Activated naive CD4-positive, alpha-beta T cell treated with anti-CD3 and anti-CD28 coated beads, Interleukin-2, amount 50 U/mL, for 24 hours (primary cell): ENCODE measurements at regions not wholly inside any gene's neighbourhood (a gene's known extent, or its start where the extent isn't known, plus 50 kb on each side); places are given as distances from the start of the nearest gene placed in this dataset.
"Not testable (repeated sequence)": the region's sequence is repeated elsewhere in the genome, so short reads cannot be mapped to it uniquely, and the experiment has no call there.

Experiments used
- H3K27ac Mint-ChIP-seq: one replicate; pipeline ENCODE4 v1.8.0; 2021; ENCODE audit warnings: mild to moderate bottlenecking, mixed read lengths
- H3K27me3 Mint-ChIP-seq: one replicate; pipeline ENCODE4 v1.8.0; 2021; ENCODE audit warnings: mixed read lengths
- H3K36me3 Mint-ChIP-seq: one replicate; pipeline ENCODE4 v1.8.0; 2021; ENCODE audit warnings: mixed read lengths
- H3K4me1 Mint-ChIP-seq: one replicate; pipeline ENCODE4 v1.8.0; 2021; ENCODE audit warnings: mixed read lengths
- H3K4me3 Mint-ChIP-seq: one replicate; pipeline ENCODE4 v1.8.0; 2021; ENCODE audit warnings: mild to moderate bottlenecking, mixed read lengths
- H3K9me3 Mint-ChIP-seq: one replicate; pipeline ENCODE4 v1.8.0; 2021; ENCODE audit warnings: mixed read lengths

DNA sequence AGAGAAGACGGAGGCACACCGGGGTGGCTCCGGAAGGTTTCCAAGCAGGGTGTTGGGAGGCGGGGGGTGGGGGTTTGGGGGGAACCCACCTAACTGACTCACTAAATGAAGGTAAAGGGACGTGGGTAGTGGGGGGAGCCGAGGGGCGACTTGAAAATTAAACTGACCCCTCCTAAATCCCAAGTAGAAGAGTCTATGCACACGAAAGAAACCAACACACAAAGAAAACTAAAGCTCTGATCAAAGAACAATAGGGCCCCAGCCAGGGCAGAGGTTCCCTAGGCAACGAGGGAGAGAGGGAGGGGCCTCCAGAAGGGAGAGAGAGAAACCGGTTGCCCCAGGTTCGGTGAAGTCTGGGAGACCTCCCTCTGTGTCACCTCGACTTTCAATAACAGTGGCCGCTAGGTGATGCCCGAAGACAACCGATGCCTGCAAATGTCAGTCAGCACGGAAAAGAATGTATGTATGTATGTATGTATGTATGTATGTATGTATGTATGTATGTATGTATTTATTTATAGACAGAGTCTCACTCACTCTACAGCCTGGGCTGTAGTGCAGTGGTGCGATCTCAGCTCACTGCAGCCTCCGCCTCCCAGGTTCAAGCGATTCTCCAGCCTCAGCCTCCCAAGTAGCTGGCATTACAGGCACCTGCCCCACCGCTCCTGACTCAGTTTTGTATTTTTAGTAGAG, 106.7 kb upstream of the ANKRD30BL start:
- H3K4me1 Mint-ChIP-seq, H3K9me3 Mint-ChIP-seq, H3K36me3 Mint-ChIP-seq, H3K27ac Mint-ChIP-seq, H3K27me3 Mint-ChIP-seq: not testable (repeated sequence)
- peak overlapping the region; percentile 49 for H3K4me3 Mint-ChIP-seq

GRCh38 chr2:132268977-132269523, 107.3 kb upstream of the ANKRD30BL start:
- Mint-ChIP-seq H3K4me1 (no peaks in the 10 kb centered on the region), H3K9me3 (no peaks in the 10 kb centered on the region), H3K4me3 (no peak overlapping the region), H3K27ac (no peak overlapping the region), H3K27me3 (peaks cover 1% of the 10 kb centered on the region), H3K36me3 (no peaks in the 10 kb centered on the region)

GRCh38 chr2:132270255-132270654, 108.5 kb upstream of the ANKRD30BL start:
- no peak overlapping the region for H3K27ac Mint-ChIP-seq
- H3K4me3 Mint-ChIP-seq, result no peak overlapping the region
- H3K9me3 Mint-ChIP-seq, result no peaks in the 10 kb centered on the region
- H3K4me1 Mint-ChIP-seq, result no peaks in the 10 kb centered on the region
- H3K27me3 Mint-ChIP-seq, result peaks cover 3% of the 10 kb centered on the region
- H3K36me3 Mint-ChIP-seq, result no peaks in the 10 kb centered on the region

- H3K27ac Mint-ChIP-seq, result no peak overlapping the region
- H3K4me3 Mint-ChIP-seq, result no peak overlapping the region
- H3K27me3 Mint-ChIP-seq, result peaks cover 3% of the 10 kb centered on the region
- no peaks in the 10 kb centered on the region for H3K9me3 Mint-ChIP-seq
- H3K4me1 Mint-ChIP-seq, result no peaks in the 10 kb centered on the region
- H3K36me3 Mint-ChIP-seq, result no peaks in the 10 kb centered on the region
Measured at GRCh38 chr2:132270981-132271546, 109.3 kb upstream of the ANKRD30BL start.

DNA sequence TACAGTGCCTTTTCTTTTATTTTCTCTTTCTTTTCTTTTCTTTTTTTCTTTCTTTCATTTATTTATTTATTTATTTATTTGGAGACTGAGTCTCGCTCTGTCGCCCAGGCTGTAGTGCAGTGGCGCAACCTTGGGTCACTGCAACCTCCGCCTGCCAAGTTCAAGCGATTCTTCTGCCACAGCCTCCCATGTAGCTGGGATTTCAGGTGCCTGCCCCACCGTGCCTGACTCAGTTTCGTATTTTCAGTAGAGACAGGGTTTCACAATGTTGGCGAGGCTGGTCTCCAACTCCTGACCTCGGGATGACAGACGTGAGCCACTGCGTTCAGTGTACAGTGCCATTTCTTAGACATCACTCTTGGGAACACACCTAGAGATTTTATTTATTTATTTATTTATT, 110.0 kb upstream of the ANKRD30BL start:
- H3K4me1 Mint-ChIP-seq, H3K27me3 Mint-ChIP-seq, H3K27ac Mint-ChIP-seq, H3K36me3 Mint-ChIP-seq, H3K4me3 Mint-ChIP-seq, H3K9me3 Mint-ChIP-seq: not testable (repeated sequence)

- Mint-ChIP-seq H3K27ac (no peak overlapping the region), H3K4me3 (no peak overlapping the region), H3K9me3 (peaks cover under 1% of the 10 kb centered on the region), H3K36me3 (no peaks in the 10 kb centered on the region), H3K27me3 (peaks cover 3% of the 10 kb centered on the region), H3K4me1 (no peaks in the 10 kb centered on the region)
Measured at GRCh38 chr2:132272713-132273112, 111.0 kb upstream of the ANKRD30BL start.

- not testable (repeated sequence) for H3K27me3 Mint-ChIP-seq, H3K4me3 Mint-ChIP-seq, H3K9me3 Mint-ChIP-seq, H3K27ac Mint-ChIP-seq, H3K4me1 Mint-ChIP-seq, H3K36me3 Mint-ChIP-seq
Measured at GRCh38 chr2:132273585-132273984, 111.8 kb upstream of the ANKRD30BL start.

DNA sequence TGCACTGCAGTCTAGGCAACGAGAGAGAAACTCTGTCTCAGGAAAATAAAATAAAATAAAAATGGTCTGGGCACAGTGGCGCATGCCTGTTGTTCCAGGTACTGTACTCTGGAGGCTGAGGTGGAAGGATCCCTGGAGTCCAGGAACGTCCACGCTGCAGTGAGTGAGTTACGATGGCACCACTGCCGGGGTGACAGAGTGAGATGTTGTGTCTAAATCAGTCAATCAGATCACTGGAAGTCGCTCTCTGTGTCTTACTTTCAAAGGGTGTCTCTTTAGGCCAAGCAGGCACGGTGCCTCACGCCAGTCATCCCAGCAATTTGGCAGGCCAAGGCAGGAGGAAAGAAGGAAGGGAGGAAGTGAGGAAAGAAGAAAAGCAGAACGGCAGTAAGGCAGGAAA, 112.2 kb upstream of the ANKRD30BL start:
- Mint-ChIP-seq H3K27me3 (peaks cover 2% of the 10 kb centered on the region), H3K36me3 (no peaks in the 10 kb centered on the region), H3K4me3 (no peak overlapping the region), H3K27ac (no peak overlapping the region), H3K4me1 (no peaks in the 10 kb centered on the region), H3K9me3 (peaks cover 5% of the 10 kb centered on the region)

DNA sequence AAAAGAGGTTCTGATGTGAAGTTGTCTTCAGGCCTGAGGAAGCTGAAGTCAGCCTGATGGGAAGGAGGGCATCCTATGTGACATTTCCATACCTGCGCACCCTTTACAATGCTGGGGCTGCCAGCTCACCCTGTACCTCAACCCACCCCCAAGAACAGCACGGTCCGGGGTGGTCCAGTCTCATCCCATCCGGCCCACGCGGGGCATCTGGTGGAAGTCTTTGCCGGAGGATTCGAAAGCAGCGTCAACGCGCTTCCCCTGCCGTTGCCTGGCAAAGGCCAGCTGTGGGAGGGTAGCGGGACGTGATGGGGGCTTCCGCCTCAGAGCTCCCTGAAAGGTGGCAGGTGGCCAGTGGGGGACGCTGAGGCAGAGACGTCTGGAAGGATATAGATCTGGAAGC, 113.6 kb upstream of the ANKRD30BL start:
- no peak overlapping the region for H3K27ac Mint-ChIP-seq
- no peaks in the 10 kb centered on the region for H3K4me1 Mint-ChIP-seq
- peaks cover 2% of the 10 kb centered on the region for H3K27me3 Mint-ChIP-seq
- H3K9me3 Mint-ChIP-seq, result peaks cover 5% of the 10 kb centered on the region
- no peak overlapping the region for H3K4me3 Mint-ChIP-seq
- no peaks in the 10 kb centered on the region for H3K36me3 Mint-ChIP-seq

GRCh38 chr2:132276571-132276981, 114.8 kb upstream of the ANKRD30BL start:
- no peak overlapping the region for H3K27ac Mint-ChIP-seq
- no peaks in the 10 kb centered on the region for H3K36me3 Mint-ChIP-seq
- no peaks in the 10 kb centered on the region for H3K4me1 Mint-ChIP-seq
- H3K27me3 Mint-ChIP-seq, result peaks cover 2% of the 10 kb centered on the region
- H3K9me3 Mint-ChIP-seq, result peaks cover 5% of the 10 kb centered on the region
- no peak overlapping the region for H3K4me3 Mint-ChIP-seq

GRCh38 chr2:132278267-132278666, 116.5 kb upstream of the ANKRD30BL start:
- Mint-ChIP-seq H3K36me3 (no peaks in the 10 kb centered on the region), H3K4me3 (no peak overlapping the region), H3K27ac (no peak overlapping the region), H3K27me3 (peaks cover 2% of the 10 kb centered on the region), H3K4me1 (no peaks in the 10 kb centered on the region), H3K9me3 (peaks cover 5% of the 10 kb centered on the region)

DNA sequence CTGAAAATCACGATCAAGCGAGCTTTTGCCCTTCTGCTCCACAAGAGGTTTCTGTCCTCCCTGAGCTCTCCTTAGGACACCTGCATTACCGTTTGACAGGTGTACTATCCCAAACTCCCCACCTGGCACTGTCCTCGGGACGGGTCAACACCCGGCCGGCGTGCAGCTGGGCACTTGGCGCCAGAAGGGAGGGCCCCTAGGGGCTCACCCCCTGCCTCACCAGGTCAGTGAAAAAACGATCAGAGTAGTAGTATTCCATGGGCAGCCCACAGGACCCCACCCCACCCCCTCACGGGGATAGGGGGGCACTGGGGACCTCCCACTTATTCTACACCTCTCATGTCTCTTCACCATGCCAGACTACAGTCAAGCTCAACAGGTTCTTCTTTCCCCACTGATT, 117.6 kb upstream of the ANKRD30BL start:
- H3K27ac Mint-ChIP-seq, result no peak overlapping the region
- no peaks in the 10 kb centered on the region for H3K4me1 Mint-ChIP-seq
- H3K9me3 Mint-ChIP-seq, result peaks cover 5% of the 10 kb centered on the region
- H3K4me3 Mint-ChIP-seq, result no peak overlapping the region
- no peaks in the 10 kb centered on the region for H3K27me3 Mint-ChIP-seq
- H3K36me3 Mint-ChIP-seq, result no peaks in the 10 kb centered on the region

DNA sequence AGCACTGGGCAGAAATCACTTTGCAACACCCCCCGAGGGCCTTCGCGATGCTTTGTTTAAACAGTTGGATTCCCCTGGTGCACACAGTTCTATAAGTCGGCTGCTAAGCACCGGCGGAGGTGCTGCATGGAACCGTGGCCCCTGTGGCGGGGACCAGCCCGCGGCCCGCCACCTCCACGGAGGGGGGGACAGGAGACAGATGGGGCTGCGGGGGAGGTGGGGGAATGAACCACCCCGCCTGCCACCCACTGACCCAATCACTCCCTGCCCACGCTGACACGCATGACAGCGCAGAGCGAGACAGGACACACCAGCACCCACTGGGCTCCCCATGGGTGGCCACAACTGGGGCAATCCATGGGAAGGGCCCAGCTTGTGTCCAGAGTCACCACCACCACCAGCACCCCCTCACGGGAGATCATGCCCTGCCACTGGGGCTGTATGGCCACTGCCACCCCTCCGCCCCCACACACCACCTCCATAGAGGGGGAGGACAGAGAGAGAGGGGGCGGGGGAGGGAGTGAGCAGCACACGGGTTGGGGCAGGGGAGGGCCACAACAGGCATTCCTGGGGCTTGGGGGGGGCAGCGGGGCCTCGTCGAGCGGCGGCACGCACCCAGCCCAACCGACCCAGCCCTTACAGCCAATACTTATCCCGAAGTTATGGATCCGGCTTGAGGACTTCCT, 118.3 kb upstream of the ANKRD30BL start:
- no peak overlapping the region for H3K4me3 Mint-ChIP-seq

DNA sequence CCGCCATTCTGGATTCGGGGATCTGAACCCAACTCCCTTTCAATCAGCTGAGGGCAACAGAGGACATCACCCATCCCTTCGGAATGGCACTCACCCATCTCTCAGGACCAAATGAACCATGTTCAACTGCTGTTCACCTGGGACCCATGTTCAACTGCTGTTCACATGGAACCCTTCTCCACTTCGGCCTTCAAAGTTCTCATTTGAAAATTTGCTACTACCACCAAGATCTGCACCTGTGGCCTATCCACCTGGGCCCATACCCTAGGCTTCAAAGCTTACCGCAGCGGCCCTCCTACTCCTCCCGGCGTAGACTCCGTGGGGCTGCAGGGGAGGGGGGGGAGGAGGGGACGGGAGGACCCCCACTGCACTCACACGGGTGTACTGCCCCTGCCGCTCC, 119.2 kb upstream of the ANKRD30BL start:
- no peaks in the 10 kb centered on the region for H3K36me3 Mint-ChIP-seq
- no peaks in the 10 kb centered on the region for H3K27me3 Mint-ChIP-seq
- no peak overlapping the region for H3K27ac Mint-ChIP-seq
- no peaks in the 10 kb centered on the region for H3K4me1 Mint-ChIP-seq
- H3K4me3 Mint-ChIP-seq, result no peak overlapping the region
- peaks cover 5% of the 10 kb centered on the region for H3K9me3 Mint-ChIP-seq

More for the DNA sequence above, 118.3 kb upstream of the ANKRD30BL start:
- no peak overlapping the region for H3K27ac Mint-ChIP-seq
- no peaks in the 10 kb centered on the region for H3K27me3 Mint-ChIP-seq
- no peaks in the 10 kb centered on the region for H3K4me1 Mint-ChIP-seq
- peaks cover 5% of the 10 kb centered on the region for H3K9me3 Mint-ChIP-seq
- no peaks in the 10 kb centered on the region for H3K36me3 Mint-ChIP-seq

- not testable (repeated sequence) for H3K27me3 Mint-ChIP-seq, H3K36me3 Mint-ChIP-seq, H3K4me3 Mint-ChIP-seq, H3K27ac Mint-ChIP-seq, H3K4me1 Mint-ChIP-seq, H3K9me3 Mint-ChIP-seq
Measured at GRCh38 chr2:132282104-132282503, 120.4 kb upstream of the ANKRD30BL start.

DNA sequence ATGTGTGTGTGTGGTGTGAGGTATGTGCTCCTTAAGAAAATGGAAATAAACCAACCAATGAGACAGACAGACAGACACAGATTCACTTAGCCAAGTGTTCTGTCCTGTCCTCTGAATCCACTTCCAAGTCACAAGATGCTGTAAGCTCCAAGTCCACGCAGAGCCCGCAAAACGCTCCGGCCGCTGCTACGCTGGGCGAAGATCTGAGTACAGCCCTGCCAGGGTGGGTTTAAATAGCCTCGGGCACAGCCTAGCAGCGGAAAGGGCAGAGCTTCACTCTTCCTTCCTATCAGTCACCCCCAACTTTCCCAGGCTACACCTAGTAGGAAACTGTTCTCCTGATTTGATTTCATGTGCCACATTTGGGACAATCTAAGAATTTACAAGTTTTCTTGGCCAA, 121.2 kb upstream of the ANKRD30BL start:
- Mint-ChIP-seq H3K36me3 (no peaks in the 10 kb centered on the region), H3K4me3 (no peak overlapping the region), H3K27ac (no peak overlapping the region), H3K27me3 (no peaks in the 10 kb centered on the region), H3K9me3 (peaks cover 2% of the 10 kb centered on the region), H3K4me1 (no peaks in the 10 kb centered on the region)
